ENCODE measurements at regions not wholly inside any gene's neighbourhood (a gene's known extent, or its start where the extent isn't known, plus 50 kb on each side); places are given as distances from the start of the nearest gene placed in this dataset.

GRCh38 chr3:30167541-30168011, 438.8 kb upstream of the TGFBR2 start:
- WGBS, 2 experiments (ENCODE audit: extremely low coverage in 1 of 2, insufficient coverage in 1 of 2, insufficient read length in 1 of 2, insufficient replicate concordance in 2 of 2, low coverage in 1 of 2, low lambda C conversion rate in 2 of 2, missing lambda C conversion rate in 1 of 2): 82% methylated on average over 3 of the region's 3 CpGs; no CpG with 5 or more reads in 1 of the 2 experiments
- CTCF ChIA-PET (ENCODE audit: partially characterized antibody): interaction anchor here (0.8 to 2.2 kb wide), 6 partner anchors 8 to 155 kb away, joined by 3 to 12 read pairs (median 3); no protein-coding TSS in a partner anchor
- Histone ChIP-seq H3K27me3 (replicated peaks in 1 of 4; ENCODE audit: control insufficient read depth in 3 of 4, extremely low read depth in 1 of 4, insufficient read depth in 3 of 4, low read length in 3 of 4) (no peaks in the 10 kb centered on the region), H2BK5ac (ENCODE audit: low read depth, low read length) (no peak overlapping the region), H3K4me2 (ENCODE audit: insufficient read depth in 1 of 2, low read depth in 2 of 2, low read length in 2 of 2) (no peak overlapping the region), H3K56ac (replicated peaks; ENCODE audit: insufficient read length, low read depth, low read length) (no peak overlapping the region), H3K4me1 (replicated peaks in 1 of 4; ENCODE audit: control insufficient read depth in 3 of 4, insufficient read depth in 4 of 4, low read length in 3 of 4) (no peaks in the 10 kb centered on the region), H3K4ac (replicated peaks; ENCODE audit: insufficient read length, low read depth, low read length) (no peak overlapping the region), H4K20me1 (replicated peaks in 1 of 2; ENCODE audit: control insufficient read depth in 1 of 2, insufficient read depth in 2 of 2, low read length in 2 of 2) (no peaks in the 10 kb centered on the region), H3K14ac (ENCODE audit: insufficient read length) (no peak overlapping the region), H2BK12ac (ENCODE audit: low read depth, low read length) (no peak overlapping the region), H2BK15ac (ENCODE audit: low read length) (no peak overlapping the region), H2BK20ac (ENCODE audit: low read length) (no peak overlapping the region), H3K18ac (ENCODE audit: extremely low read depth, low read length) (no peak overlapping the region), H4K91ac (replicated peaks; ENCODE audit: insufficient read length, low read length) (no peak overlapping the region), H2AFZ (ENCODE audit: low read length) (peak overlapping the region; percentile 60; the same call in 1 of the 2 replicates), H3K79me2 (ENCODE audit: control insufficient read depth in 1 of 2, insufficient read depth in 2 of 2, low read length in 2 of 2) (no peaks in the 10 kb centered on the region), H2AK5ac (ENCODE audit: low read depth, low read length) (no peak overlapping the region), H4K8ac (ENCODE audit: extremely low read depth, insufficient read depth, low read length) (no peak overlapping the region), H2BK120ac (replicated peaks; ENCODE audit: low read depth, low read length) (no peak overlapping the region), H3K23me2 (ENCODE audit: low read depth, low read length) (no peaks in the 10 kb centered on the region), H3K9me3 (ENCODE audit: insufficient read depth in 2 of 2, low read depth in 1 of 2, low read length in 1 of 2) (no peaks in the 10 kb centered on the region), H3K79me1 (ENCODE audit: low read depth, low read length) (no peaks in the 10 kb centered on the region), H3K23ac (ENCODE audit: insufficient read length) (no peak overlapping the region), H3K4me3 (ENCODE audit: extremely low read depth in 1 of 4, insufficient read depth in 2 of 4, low read depth in 3 of 4, low read length in 4 of 4) (no peak overlapping the region), H3K9ac (replicated peaks in 1 of 4; ENCODE audit: extremely low read depth in 1 of 4, low read depth in 3 of 4, low read length in 3 of 4) (no peak overlapping the region; a peak in 1 of 7 replicates), H3K36me3 (ENCODE audit: control insufficient read depth in 2 of 4, insufficient read depth in 4 of 4, low read length in 3 of 4) (no peaks in the 10 kb centered on the region), H3K27ac (ENCODE audit: low read depth, low read length) (no peak overlapping the region), H4K5ac (ENCODE audit: insufficient read length, low read depth, low read length) (no peak overlapping the region)
- no peak for FAIRE-seq
- DNase-seq (ENCODE audit: low read depth in 1 of 2, low spot score in 2 of 2): no peak
- POLR2A ChIA-PET (ENCODE audit: partially characterized antibody): interaction anchor here (0.9 kb wide), 1 partner anchor 9 kb away, joined by 3 read pairs; no protein-coding TSS in a partner anchor
- TF ChIP-seq RBBP5 (IDR thresholded peaks at IDR 0.05; ENCODE audit: borderline replicate concordance, low read depth, low read length): no peak
- TF ChIP-seq KDM4A (IDR thresholded peaks at IDR 0.05; ENCODE audit: low read depth, low read length, severe bottlenecking): no peak
- no peak for TF ChIP-seq KDM1A (IDR thresholded peaks at IDR 0.05; ENCODE audit: borderline replicate concordance, low read length)
- TF ChIP-seq POU5F1 (IDR thresholded peaks at IDR 0.05; ENCODE audit: low read depth, low read length): no peak
- no peak for TF ChIP-seq CBX5 (IDR thresholded peaks at IDR 0.05; ENCODE audit: low read depth, low read length)
- TF ChIP-seq SUZ12 (IDR thresholded peaks at IDR 0.05; ENCODE audit: low read length): no peak
- no peak for TF ChIP-seq SIRT6 (IDR thresholded peaks at IDR 0.05; ENCODE audit: low read length)
- TF ChIP-seq RFX5 (IDR thresholded peaks at IDR 0.05; ENCODE audit: borderline replicate concordance, low read depth, low read length): no peak
- TF ChIP-seq GTF2F1 (IDR thresholded peaks at IDR 0.05; ENCODE audit: borderline replicate concordance, low read depth, low read length): no peak
- TF ChIP-seq EP300 (IDR thresholded peaks at IDR 0.05; ENCODE audit: borderline replicate concordance in 1 of 2, low read depth in 2 of 2, low read length in 2 of 2): no peak
- no peak for TF ChIP-seq EZH2 (IDR thresholded peaks at IDR 0.05; ENCODE audit: low read depth, low read length, severe bottlenecking)
- no peak for TF ChIP-seq NRF1 (IDR thresholded peaks at IDR 0.05; ENCODE audit: low read depth, low read length)
- no peak for TF ChIP-seq ASH2L (IDR thresholded peaks at IDR 0.05; ENCODE audit: low read length)
- TF ChIP-seq SP2 (IDR thresholded peaks at IDR 0.05; ENCODE audit: low read length): no peak
